NCI-H1092 (cell line): ENCODE measurements at regions not wholly inside any gene's neighbourhood (a gene's known extent, or its start where the extent isn't known, plus 50 kb on each side); places are given as distances from the start of the nearest gene placed in this dataset.
"Not testable (repeated sequence)": the region's sequence is repeated elsewhere in the genome, so short reads cannot be mapped to it uniquely, and the experiment has no call there.

ENCODE experiments used
- DNase-seq: peaks from one replicate; lab custom pipeline; 2025; lab: John Stamatoyannopoulos, UW

- no peak for DNase-seq
Observed at GRCh38 chr3:87873136-87873535, 185.7 kb downstream of the CGGBP1 start.

- no peak for DNase-seq
Observed at GRCh38 chr3:87867001-87867400, 191.8 kb downstream of the CGGBP1 start.

GRCh38 chr3:87856126-87856525 lies 202.7 kb downstream of the CGGBP1 start:
- DNase-seq = no peak

GRCh38 chr3:87855616-87856015 lies 203.2 kb downstream of the CGGBP1 start:
- DNase-seq = no peak

- no peak for DNase-seq
Observed at GRCh38 chr3:87855211-87855610, 203.6 kb downstream of the CGGBP1 start.

- no peak for DNase-seq
Observed at GRCh38 chr3:87848003-87848402, 210.8 kb downstream of the CGGBP1 start.

- DNase-seq = no peak
Observed at GRCh38 chr3:87837076-87837475, 221.7 kb downstream of the CGGBP1 start.

GRCh38 chr3:87836026-87836425 lies 222.8 kb downstream of the CGGBP1 start:
- no peak for DNase-seq

- no peak for DNase-seq
Observed at GRCh38 chr3:87835236-87835635, 223.6 kb downstream of the CGGBP1 start.

GRCh38 chr3:87834327-87834726 lies 224.5 kb downstream of the CGGBP1 start:
- DNase-seq = no peak

GRCh38 chr3:87833039-87833377 lies 225.8 kb downstream of the CGGBP1 start:
- DNase-seq = no peak

GRCh38 chr3:87828046-87828445 lies 230.8 kb downstream of the CGGBP1 start:
- no peak for DNase-seq

- no peak for DNase-seq
Observed at GRCh38 chr3:87822563-87822962, 236.2 kb downstream of the CGGBP1 start.

GRCh38 chr3:87813503-87813902 lies 245.3 kb downstream of the CGGBP1 start:
- DNase-seq = not testable (repeated sequence)

GRCh38 chr3:87811953-87812352 lies 246.9 kb downstream of the CGGBP1 start:
- DNase-seq = no peak

GRCh38 chr3:87810452-87811016 lies 248.3 kb downstream of the CGGBP1 start:
- no peak for DNase-seq

GRCh38 chr3:87805670-87806069 lies 253.1 kb downstream of the CGGBP1 start:
- DNase-seq = no peak

- no peak for DNase-seq
Observed at GRCh38 chr3:87801409-87801808, 257.4 kb downstream of the CGGBP1 start.

GRCh38 chr3:87800516-87800915 lies 258.3 kb downstream of the CGGBP1 start:
- no peak for DNase-seq

GRCh38 chr3:87798567-87798947 lies 260.2 kb downstream of the CGGBP1 start:
- no peak for DNase-seq

GRCh38 chr3:87797872-87798566 lies 260.8 kb downstream of the CGGBP1 start:
- DNase-seq = no peak

- DNase-seq = no peak
Observed at GRCh38 chr3:87796843-87797185, 262.0 kb downstream of the CGGBP1 start.

GRCh38 chr3:87796137-87796842 lies 262.5 kb downstream of the CGGBP1 start:
- no peak for DNase-seq

GRCh38 chr3:87795701-87796100 lies 263.1 kb downstream of the CGGBP1 start:
- no peak for DNase-seq
